Heart left ventricle (tissue), 16 donors: ENCODE measurements at regions not wholly inside any gene's neighbourhood (a gene's known extent, or its start where the extent isn't known, plus 50 kb on each side); places are given as distances from the start of the nearest gene placed in this dataset.
A peak's percentile ranks its signal among the peaks of the same experiment; 100 is the strongest.

ENCODE experiments used
- ATAC-seq, 4 donors: fragments of 200-7000 bp; cut with Tn5 transposase; one replicate each; pipeline ENCODE4 v1.9.1; 2020 to 2022; ENCODE audit warnings: moderate library complexity in 4 of 4, mild to moderate bottlenecking in 3 of 4, moderate number of reproducible peaks in 1 of 4
- DNase-seq, 5 donors: peaks; one replicate each; pipeline ENCODE4 v3.0.0-alpha.2; 2020
- H3K27ac ChIP-seq, 12 donors: fragments of 200-600 bp; sonication (generic) in 4 of 12; one replicate each; pipeline versions ENCODE4 v1.5.0 to v1.8.0; 2016 to 2022; ENCODE audit warnings: mild to moderate bottlenecking in 2 of 12
- H3K27me3 ChIP-seq, 9 donors: fragments of 200-600 bp; sonication (generic) in 2 of 9; one replicate each; pipeline versions ENCODE4 v1.5.1 to v1.8.0; 2016 to 2022; ENCODE audit warnings: mild to moderate bottlenecking in 3 of 9
- H3K36me3 ChIP-seq, 9 donors: fragments of 200-600 bp; sonication (generic) in 2 of 9; one replicate each; pipeline versions ENCODE4 v1.5.0 to v1.8.0; 2018 to 2022; ENCODE audit warnings: mild to moderate bottlenecking in 2 of 9
- H3K4me1 ChIP-seq, 12 donors: fragments of 200-600 bp; sonication (generic) in 4 of 12; one replicate each; pipeline versions ENCODE4 v1.5.0 to v1.8.0; 2016 to 2022; ENCODE audit warnings: mild to moderate bottlenecking in 3 of 12
- H3K4me3 ChIP-seq, 12 donors: fragments of 200-600 bp; sonication (generic) in 4 of 12; one replicate each; pipeline versions ENCODE4 v1.5.0 to v1.8.0; 2017 to 2022; ENCODE audit warnings: mild to moderate bottlenecking in 9 of 12, moderate library complexity in 4 of 12
- H3K9me3 ChIP-seq, 12 donors: fragments of 200-600 bp; sonication (generic) in 4 of 12; one replicate each; pipeline versions ENCODE4 v1.5.0 to v1.8.0; 2016 to 2022; ENCODE audit warnings: mild to moderate bottlenecking in 1 of 12
- CTCF ChIP-seq, 12 donors: fragments of 200-600 bp; sonication (generic) in 4 of 12; IDR thresholded peaks; one replicate each; pipeline versions ENCODE4 v1.5.0 to v1.8.0; 2018 to 2022; ENCODE audit warnings: antibody characterized with exemption in 12 of 12, mild to moderate bottlenecking in 5 of 12
- POLR2A ChIP-seq, 2 donors: fragments of 450-650 bp; IDR thresholded peaks; one replicate each; pipeline ENCODE4 v1.6.1; 2017; ENCODE audit warnings: antibody characterized with exemption in 2 of 2, mild to moderate bottlenecking in 2 of 2, moderate library complexity in 2 of 2
- WGBS, 4 donors: extraction: QIAGEN DNeasy Blood & Tissue Kit in 2 of 4; methylation state at CpG; one replicate each; pipeline versions ENCODE4 v1.1.5 to v1.1.7; 2013 to 2018; 5-methylcytosine and 5-hydroxymethylcytosine counted together
- intact Hi-C, 10 donors: fragments of 100-400 bp; cut with DNase I; formaldehyde crosslinking; loops; one replicate each; pipeline versions ENCODE4 v1.11.1 to v1.14.2; 2022
- donor health status: ischemic (EF 13 %, LVEDD 7.1; RV severe dilation, severe dysfunction).
- donor health status: healthy with polysubstance abuse.
- donor health status: DM: no; HTN: yes; CAD: no.
- donor health status: DM: no; HTN: no; CAD: no.
- donor health status: ischemic (EF 25% LVEDD 6.9; RV normal size, moderate dysfunction).
- donor health status: ischemic (EF 25% LVEDD 5.7; RV mildly dilated, moderate dysfunction).
- donor health status: healthy.
- donor health status: DM: yes; HTN: yes; CAD: no.
- donor health status: ischemic (EF 35%, LVEDD 5.7; RV mildly dilated, moderate dysfunction).
- donor health status: nonischemic (EF 11% LVEDD 7.7; RV severe dilation, severe dysfunction).
- donor health status: DM: yes; HTN: yes; CAD: no.
- donor health status: PGD.
- donor health status: ischemic (EF 29% LVEDD 5.4; RV normal size, mild dysfunction).
- donor health status: nonischemic (EF 23%, LVEDD 6.1; RV moderate dilation, normal function).

- DNase-seq (no peak), ATAC-seq (no peak)
- H3K9me3 ChIP-seq = no peaks in the 10 kb centered on the region
- TF ChIP-seq POLR2A (IDR thresholded peaks at IDR 0.05) = no peak
- TF ChIP-seq CTCF (IDR thresholded peaks at IDR 0.05) = no peak
- intact Hi-C loops = loop anchor here in 1 of 10 donors (10.0 kb wide), 1 partner anchor 80 kb away; the partner anchor contains the start of gene NIBAN1
- peaks cover 0 to 55% (median 30%) of the 10 kb centered on the region in 12 donors for H3K4me1 ChIP-seq
- H3K4me3 ChIP-seq = no peak overlapping the region
- no peaks in the 10 kb centered on the region for H3K27me3 ChIP-seq
- 50 to 64% (median 54%) methylated on average over 2 of the region's 2 CpGs for WGBS, 4 donors
- H3K36me3 ChIP-seq = peaks cover 0 to 56% (median 36%) of the 10 kb centered on the region in 9 donors
- H3K27ac ChIP-seq = peak overlapping the region in 10 of 12 donors; percentile 9 to 90 (median 80)
Observed at GRCh38 chr1:184895086-184895485, 79.2 kb downstream of the NIBAN1 start.

DNA sequence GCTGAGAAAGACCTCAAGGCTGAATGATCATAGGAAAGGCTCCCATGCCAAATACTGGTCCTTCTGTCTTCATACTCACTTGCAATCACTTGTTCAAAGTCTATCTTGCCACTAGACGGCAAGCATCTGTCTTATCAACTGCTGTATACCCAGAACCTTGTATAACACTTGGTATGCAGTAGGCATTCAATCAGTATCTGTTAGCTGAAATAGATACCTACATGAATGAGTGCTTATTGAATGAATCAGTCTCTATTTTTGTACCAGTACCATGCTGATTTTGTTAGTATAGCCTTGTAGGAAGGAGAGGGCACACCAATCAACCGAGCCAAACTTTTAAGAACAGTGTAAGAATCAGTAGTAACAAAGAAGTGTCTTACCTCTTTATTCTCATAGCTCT lies 80.6 kb downstream of the NIBAN1 start:
- peak; percentile 20 to 62 (median 48) for ATAC-seq
- 49 to 63% (median 53%) methylated on average over 2 of the region's 2 CpGs for WGBS, 4 donors
- peaks cover 0 to 68% (median 42%) of the 10 kb centered on the region in 12 donors for H3K4me1 ChIP-seq

DNA sequence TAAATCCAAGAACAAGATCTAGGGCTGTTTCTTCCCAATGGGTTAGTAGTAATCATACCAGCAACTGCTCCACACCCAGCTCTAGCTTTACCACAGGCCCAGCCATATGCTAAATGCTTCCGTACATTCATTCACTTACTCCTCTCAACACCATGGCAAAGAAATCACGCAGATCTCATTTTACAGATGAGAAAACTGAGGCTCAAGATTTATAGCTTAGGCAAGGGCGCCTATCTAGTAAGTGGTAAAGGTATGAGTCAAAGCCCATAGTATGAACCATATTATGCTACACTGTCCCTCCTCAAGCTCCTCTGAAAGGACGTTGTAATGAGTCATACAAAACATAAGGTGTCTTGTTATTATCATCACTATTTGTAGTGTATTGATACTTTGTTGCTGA lies 82.2 kb downstream of the NIBAN1 start:
- no peak for TF ChIP-seq POLR2A (IDR thresholded peaks at IDR 0.05)
- TF ChIP-seq CTCF (IDR thresholded peaks at IDR 0.05) = no peak
- DNase-seq (no peak), ATAC-seq (no peak)
- Histone ChIP-seq H3K4me1 (peaks cover 0 to 84% (median 52%) of the 10 kb centered on the region in 12 donors), H3K9me3 (no peaks in the 10 kb centered on the region), H3K36me3 (peaks cover 0 to 54% (median 29%) of the 10 kb centered on the region in 9 donors), H3K27me3 (no peaks in the 10 kb centered on the region), H3K4me3 (no peak overlapping the region), H3K27ac (peak overlapping the region in 11 of 12 donors; percentile 8 to 90 (median 81))
- 92 to 95% (median 93%) methylated on average over 4 of the region's 4 CpGs for WGBS, 4 donors
- intact Hi-C loops = loop anchor here in 2 of 10 donors (5.0 to 10.0 kb wide), 4 partner anchors 65 to 83 kb away; partner anchors contain the start of gene NIBAN1 (in 2 of the 2)

More for the DNA sequence above, 80.6 kb downstream of the NIBAN1 start:
- DNase-seq = no peak
- Histone ChIP-seq H3K36me3 (peaks cover 0 to 56% (median 33%) of the 10 kb centered on the region in 9 donors), H3K27me3 (no peaks in the 10 kb centered on the region), H3K27ac (peak overlapping the region in 11 of 12 donors; percentile 10 to 90 (median 81)), H3K4me3 (no peak overlapping the region), H3K9me3 (no peaks in the 10 kb centered on the region)
- no peak for TF ChIP-seq POLR2A (IDR thresholded peaks at IDR 0.05)
- no peak for TF ChIP-seq CTCF (IDR thresholded peaks at IDR 0.05)
- intact Hi-C loops = loop anchor here in 2 of 10 donors (5.0 to 10.0 kb wide), 4 partner anchors 64 to 81 kb away; partner anchors contain the start of gene NIBAN1 (in 2 of the 2)

DNA sequence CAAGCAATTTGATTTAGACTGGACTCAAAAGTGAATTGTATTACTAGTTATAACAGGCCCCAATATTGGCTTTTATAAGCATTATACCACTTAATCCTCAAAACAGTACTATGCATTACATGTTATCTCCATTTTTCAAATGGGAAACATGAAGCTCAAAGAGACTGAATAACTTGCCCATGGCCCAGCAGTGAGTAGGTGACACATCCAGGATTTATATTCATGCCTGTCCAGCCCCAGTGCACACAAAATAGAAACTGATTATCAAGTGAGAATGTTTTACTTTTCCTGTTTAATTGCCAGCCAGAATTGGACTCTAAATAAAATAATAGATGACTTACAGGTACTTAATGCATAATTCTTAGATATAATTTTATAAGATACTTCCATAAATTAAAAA lies 82.9 kb downstream of the NIBAN1 start:
- TF ChIP-seq POLR2A (IDR thresholded peaks at IDR 0.05) (no peak), CTCF (IDR thresholded peaks at IDR 0.05) (no peak)
- peaks cover 0 to 48% (median 23%) of the 10 kb centered on the region in 9 donors for H3K36me3 ChIP-seq
- no peak overlapping the region for H3K4me3 ChIP-seq
- H3K27me3 ChIP-seq = no peaks in the 10 kb centered on the region
- intact Hi-C loops = loop anchor here in 2 of 10 donors (5.0 to 10.0 kb wide), 4 partner anchors 64 to 83 kb away; partner anchors contain the start of gene NIBAN1 (in 2 of the 2)
- ATAC-seq (peak in 2 of 4 donors; percentile 26 to 44), DNase-seq (no peak)
- H3K9me3 ChIP-seq = no peaks in the 10 kb centered on the region
- peak overlapping the region; percentile 8 to 90 (median 81) for H3K27ac ChIP-seq
- H3K4me1 ChIP-seq = peaks cover 0 to 88% (median 57%) of the 10 kb centered on the region in 12 donors
